ENCODE measurements at regions not wholly inside any gene's neighbourhood (a gene's known extent, or its start where the extent isn't known, plus 50 kb on each side); places are given as distances from the start of the nearest gene placed in this dataset.

DNA sequence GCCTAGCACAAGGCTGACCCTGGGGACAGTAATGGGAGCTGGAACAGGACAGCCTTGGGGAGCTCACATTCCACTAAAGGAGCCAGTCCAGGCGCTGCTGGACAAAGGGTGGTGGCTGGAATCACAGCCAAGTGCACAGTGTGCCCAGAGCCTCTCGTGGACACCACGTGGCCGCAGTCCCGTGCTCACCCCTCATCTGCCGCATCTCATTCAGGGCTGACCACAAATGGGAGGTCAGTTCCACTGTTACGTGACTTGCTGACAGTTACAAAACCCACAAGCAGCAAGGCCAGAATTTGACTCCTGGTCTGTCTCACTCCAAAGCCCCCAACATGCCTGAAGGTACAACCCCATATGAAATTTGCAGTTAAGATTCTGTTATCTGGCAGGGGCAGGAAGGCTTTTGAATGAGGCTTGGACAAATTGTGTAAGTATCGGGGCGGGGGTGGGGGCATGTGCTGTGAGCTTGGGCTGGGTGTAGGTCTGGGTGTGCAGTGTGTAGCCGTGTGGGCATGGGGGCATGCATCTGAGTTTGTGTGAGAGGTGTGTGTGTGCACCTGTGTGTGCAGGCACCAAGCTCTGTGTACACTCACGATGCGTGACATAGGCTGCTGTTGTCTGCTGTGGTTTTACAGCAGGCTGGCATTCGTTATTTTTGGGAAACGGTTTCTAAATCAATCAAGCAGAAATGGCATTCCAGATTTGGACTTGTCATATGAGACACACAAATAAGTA is 301.7 kb downstream of the BRD1 start:
- TF ChIP-seq CTCF (IDR thresholded peaks at IDR 0.05; ENCODE audit: low read depth, low read length, poor library complexity, severe bottlenecking) (no peak), EZH2phosphoT487 (IDR thresholded peaks at IDR 0.05; ENCODE audit: borderline replicate concordance, low read length) (no peak)
